OCI-LY1 (cell line): ENCODE measurements at regions not wholly inside any gene's neighbourhood (a gene's known extent, or its start where the extent isn't known, plus 50 kb on each side); places are given as distances from the start of the nearest gene placed in this dataset.

ENCODE experiments used
- H2AFZ ChIP-seq: fragments of 200-600 bp; sonication (generic), shearing (Covaris generic); 2 replicates; pipeline ENCODE4 v1.6.0; 2014; ENCODE audit warnings: antibody characterized with exemption, mild to moderate bottlenecking, low read length
- H3F3A ChIP-seq: fragments of 200-600 bp; sonication (generic), shearing (Covaris generic); 2 replicates; pipeline ENCODE4 v1.6.0; 2014; ENCODE audit warnings: mild to moderate bottlenecking, antibody characterized with exemption, low read length, moderate library complexity; ENCODE audit not compliant: insufficient read depth
- H3K27ac ChIP-seq: fragments of 200-600 bp; sonication (generic); 2 replicates; pipeline ENCODE4 v1.5.1; 2014; ENCODE audit warnings: low read length, mixed run types, mild to moderate bottlenecking, low read depth; ENCODE audit not compliant: poor library complexity, severe bottlenecking
- H3K27me3 ChIP-seq: fragments of 200-600 bp; sonication (generic); 2 replicates; pipeline ENCODE4 v1.6.0; 2014; ENCODE audit warnings: antibody characterized with exemption, mild to moderate bottlenecking, low read length, moderate library complexity; ENCODE audit not compliant: insufficient read depth
- H3K36me3 ChIP-seq: fragments of 200-600 bp; sonication (generic); 2 replicates; pipeline ENCODE4 v1.6.1; 2014; ENCODE audit warnings: mild to moderate bottlenecking, antibody characterized with exemption, low read length, moderate library complexity, mixed read lengths; ENCODE audit not compliant: insufficient read depth
- H3K4me1 ChIP-seq: fragments of 200-600 bp; sonication (generic); 2 replicates; pipeline ENCODE4 v1.5.1; 2014; ENCODE audit warnings: mild to moderate bottlenecking, low read length, moderate library complexity; ENCODE audit not compliant: insufficient read depth, severe bottlenecking
- H3K4me2 ChIP-seq: fragments of 200-600 bp; sonication (generic), shearing (Covaris generic); 2 replicates; pipeline ENCODE4 v1.6.1; 2014; ENCODE audit warnings: low read length
- H3K4me3 ChIP-seq: fragments of 200-600 bp; sonication (generic); 2 replicates; pipeline ENCODE4 v1.5.1; 2014; ENCODE audit warnings: low read length, low read depth, mild to moderate bottlenecking, mixed read lengths; ENCODE audit not compliant: poor library complexity, severe bottlenecking
- H3K79me2 ChIP-seq: fragments of 200-600 bp; shearing (Covaris generic); 2 replicates; pipeline ENCODE4 v1.6.1; 2016; ENCODE audit warnings: mixed run types, low read length, mixed read lengths; ENCODE audit not compliant: insufficient read depth
- H3K9ac ChIP-seq: fragments of 200-600 bp; sonication (generic), shearing (Covaris generic); 2 replicates; pipeline ENCODE4 v1.6.1; 2014; ENCODE audit warnings: mild to moderate bottlenecking, low read length, mixed read lengths
- H3K9me2 ChIP-seq: fragments of 200-600 bp; sonication (generic), shearing (Covaris generic); 2 replicates; pipeline ENCODE4 v1.6.1; 2014; ENCODE audit warnings: low read depth, mild to moderate bottlenecking, low read length, mixed read lengths
- H3K9me3 ChIP-seq: fragments of 200-600 bp; shearing (Covaris generic); 2 replicates; pipeline ENCODE4 v1.6.1; 2014; ENCODE audit warnings: low read length, mixed read lengths
- H4K20me1 ChIP-seq: fragments of 200-600 bp; sonication (generic), shearing (Covaris generic); 2 replicates; pipeline ENCODE4 v1.6.0; 2016; ENCODE audit warnings: mild to moderate bottlenecking, low read length; ENCODE audit not compliant: insufficient read depth
- EZH2 ChIP-seq: fragments of 200-600 bp; sonication (generic), shearing (Covaris generic); IDR thresholded peaks from 2 replicates; pipeline ENCODE4 v1.8.0; 2017; ENCODE audit warnings: borderline replicate concordance, mixed run types, mild to moderate bottlenecking, antibody characterized with exemption, low read length, moderate library complexity, mixed read lengths
- TF ChIP-seq, protein P1 (sequence below): fragments of 200-600 bp; sonication (generic), shearing (Covaris generic); IDR thresholded peaks from 2 replicates; pipeline ENCODE4 v1.5.1; 2017; ENCODE audit warnings: mild to moderate bottlenecking, antibody characterized with exemption, low read length, moderate library complexity, mixed read lengths

DNA sequence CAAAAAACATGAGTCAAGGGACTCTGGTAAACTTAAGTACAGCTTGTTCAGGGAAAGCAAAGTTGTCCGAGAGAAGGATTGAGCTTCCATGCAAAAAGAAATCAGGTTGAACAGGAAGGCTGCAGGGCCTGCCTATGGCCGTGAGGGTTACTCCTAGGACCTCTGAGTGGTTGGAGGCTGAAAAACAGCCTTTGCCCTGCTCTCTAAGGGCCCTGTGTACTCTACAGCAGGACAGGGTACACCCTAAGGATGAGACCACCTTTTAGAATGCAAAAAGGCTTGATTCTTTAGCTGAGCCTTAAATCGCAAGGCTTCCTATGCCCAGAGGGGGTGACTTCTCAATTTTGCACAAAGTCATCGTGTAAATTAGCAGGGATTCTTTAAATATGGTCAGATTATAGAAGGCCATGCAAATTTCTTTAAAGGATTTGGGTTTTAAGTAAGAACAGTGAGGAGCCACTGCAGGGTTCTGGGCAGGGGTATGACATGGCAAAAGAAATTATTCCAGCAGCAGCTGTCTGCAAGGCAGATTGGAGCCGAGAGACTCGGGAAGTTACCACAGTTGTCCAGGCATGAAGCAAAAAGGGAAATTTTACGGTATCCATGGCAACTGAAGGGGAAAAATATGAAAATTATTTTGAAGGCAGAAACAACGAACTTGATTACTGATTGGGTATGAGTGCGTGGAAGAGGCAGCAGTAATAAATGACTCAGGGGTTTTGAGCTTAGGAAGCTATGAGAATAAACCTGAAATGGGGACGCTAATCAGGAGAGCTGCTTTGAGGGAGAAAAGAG is 91.8 kb downstream of the FAM76B start:
- TF ChIP-seq, protein P1, sequence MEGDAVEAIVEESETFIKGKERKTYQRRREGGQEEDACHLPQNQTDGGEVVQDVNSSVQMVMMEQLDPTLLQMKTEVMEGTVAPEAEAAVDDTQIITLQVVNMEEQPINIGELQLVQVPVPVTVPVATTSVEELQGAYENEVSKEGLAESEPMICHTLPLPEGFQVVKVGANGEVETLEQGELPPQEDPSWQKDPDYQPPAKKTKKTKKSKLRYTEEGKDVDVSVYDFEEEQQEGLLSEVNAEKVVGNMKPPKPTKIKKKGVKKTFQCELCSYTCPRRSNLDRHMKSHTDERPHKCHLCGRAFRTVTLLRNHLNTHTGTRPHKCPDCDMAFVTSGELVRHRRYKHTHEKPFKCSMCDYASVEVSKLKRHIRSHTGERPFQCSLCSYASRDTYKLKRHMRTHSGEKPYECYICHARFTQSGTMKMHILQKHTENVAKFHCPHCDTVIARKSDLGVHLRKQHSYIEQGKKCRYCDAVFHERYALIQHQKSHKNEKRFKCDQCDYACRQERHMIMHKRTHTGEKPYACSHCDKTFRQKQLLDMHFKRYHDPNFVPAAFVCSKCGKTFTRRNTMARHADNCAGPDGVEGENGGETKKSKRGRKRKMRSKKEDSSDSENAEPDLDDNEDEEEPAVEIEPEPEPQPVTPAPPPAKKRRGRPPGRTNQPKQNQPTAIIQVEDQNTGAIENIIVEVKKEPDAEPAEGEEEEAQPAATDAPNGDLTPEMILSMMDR, result no peak
- no peak for TF ChIP-seq EZH2
- no peaks in the 10 kb centered on the region for H3K9me2 ChIP-seq
- no peak overlapping the region for H3K27ac ChIP-seq
- no peak overlapping the region for H3K4me2 ChIP-seq
- no peaks in the 10 kb centered on the region for H3K4me1 ChIP-seq
- no peaks in the 10 kb centered on the region for H3K9me3 ChIP-seq
- no peaks in the 10 kb centered on the region for H3K36me3 ChIP-seq
- no peak overlapping the region for H3K9ac ChIP-seq
- no peak overlapping the region for H2AFZ ChIP-seq
- no peaks in the 10 kb centered on the region for H4K20me1 ChIP-seq
- no peaks in the 10 kb centered on the region for H3F3A ChIP-seq
- H3K4me3 ChIP-seq, result no peak overlapping the region
- H3K79me2 ChIP-seq, result no peaks in the 10 kb centered on the region
- H3K27me3 ChIP-seq, result no peaks in the 10 kb centered on the region

GRCh38 chr11:95695181-95695580 is 94.4 kb downstream of the FAM76B start:
- no peak overlapping the region for H2AFZ ChIP-seq
- H3K27ac ChIP-seq, result no peak overlapping the region
- H3K4me3 ChIP-seq, result no peak overlapping the region
- H3K27me3 ChIP-seq, result no peaks in the 10 kb centered on the region
- H3K79me2 ChIP-seq, result no peaks in the 10 kb centered on the region
- no peaks in the 10 kb centered on the region for H3K36me3 ChIP-seq
- H3K4me2 ChIP-seq, result no peak overlapping the region
- H3K9ac ChIP-seq, result no peak overlapping the region
- no peaks in the 10 kb centered on the region for H3F3A ChIP-seq
- H3K9me3 ChIP-seq, result no peaks in the 10 kb centered on the region
- TF ChIP-seq, protein P1, result no peak
- no peaks in the 10 kb centered on the region for H4K20me1 ChIP-seq
- H3K9me2 ChIP-seq, result no peaks in the 10 kb centered on the region
- H3K4me1 ChIP-seq, result no peaks in the 10 kb centered on the region

DNA sequence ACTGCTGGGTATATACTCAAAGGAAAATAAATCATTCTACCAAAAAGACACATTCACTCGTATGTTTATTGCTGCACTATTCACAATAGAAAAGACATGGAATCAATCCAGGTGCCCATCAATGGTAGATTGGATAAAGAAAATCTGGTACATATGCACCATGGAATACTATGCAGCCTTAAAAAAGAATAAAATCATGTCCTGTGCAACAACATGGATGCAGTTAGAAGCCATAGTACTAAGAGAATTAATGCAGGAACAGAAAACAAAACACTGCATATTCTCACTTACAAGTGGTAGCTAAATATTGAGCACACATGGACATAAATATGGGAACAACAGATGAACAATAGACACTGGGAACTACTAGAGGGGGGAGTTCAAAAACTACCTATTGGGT is 96.3 kb downstream of the FAM76B start:
- H2AFZ ChIP-seq, result no peak overlapping the region
- no peaks in the 10 kb centered on the region for H3K79me2 ChIP-seq
- H3K27me3 ChIP-seq, result no peaks in the 10 kb centered on the region
- TF ChIP-seq, protein P1, result no peak
- no peak for TF ChIP-seq EZH2
- H3K27ac ChIP-seq, result no peak overlapping the region
- no peaks in the 10 kb centered on the region for H3K9me2 ChIP-seq
- H3K4me3 ChIP-seq, result no peak overlapping the region
- no peaks in the 10 kb centered on the region for H4K20me1 ChIP-seq
- H3K4me2 ChIP-seq, result no peak overlapping the region
- H3K9me3 ChIP-seq, result no peaks in the 10 kb centered on the region
- no peaks in the 10 kb centered on the region for H3K4me1 ChIP-seq
- no peaks in the 10 kb centered on the region for H3F3A ChIP-seq
- H3K9ac ChIP-seq, result no peak overlapping the region
- H3K36me3 ChIP-seq, result no peaks in the 10 kb centered on the region
